Smooth muscle cell (in vitro differentiated cells): ENCODE measurements at regions not wholly inside any gene's neighbourhood (a gene's known extent, or its start where the extent isn't known, plus 50 kb on each side); places are given as distances from the start of the nearest gene placed in this dataset.

Source experiments
- DNase-seq: peaks from one replicate; lab custom pipeline; 2025; ENCODE audit not compliant: unreplicated experiment; lab: John Stamatoyannopoulos, UW
- H2AFZ ChIP-seq: fragments of 200-600 bp; sonication (generic); 2 replicates; pipeline ENCODE4 v1.6.0; 2016; ENCODE audit warnings: antibody characterized with exemption, low read depth, mild to moderate bottlenecking
- H3F3A ChIP-seq: fragments of 200-600 bp; sonication (generic); 2 replicates; pipeline ENCODE4 v1.6.0; 2017; ENCODE audit warnings: antibody characterized with exemption, low read depth
- H3K27ac ChIP-seq: fragments of 200-600 bp; sonication (generic); 2 replicates; pipeline ENCODE4 v1.5.1; 2016; ENCODE audit warnings: low read depth, mild to moderate bottlenecking
- H3K27me3 ChIP-seq: fragments of 200-600 bp; sonication (generic); 2 replicates; pipeline ENCODE4 v1.6.1; 2016; ENCODE audit warnings: low read depth, mild to moderate bottlenecking
- H3K36me3 ChIP-seq: fragments of 200-600 bp; sonication (generic); 2 replicates; pipeline ENCODE4 v1.5.1; 2016; ENCODE audit warnings: low read depth
- H3K4me1 ChIP-seq: fragments of 200-600 bp; sonication (generic); 2 replicates; pipeline ENCODE4 v1.5.1; 2016; ENCODE audit warnings: low read depth
- H3K4me2 ChIP-seq: fragments of 200-600 bp; sonication (generic); 2 replicates; pipeline ENCODE4 v1.6.0; 2016; ENCODE audit warnings: mild to moderate bottlenecking
- H3K4me3 ChIP-seq: fragments of 200-600 bp; sonication (generic); 2 replicates; pipeline ENCODE4 v1.5.1; 2016; ENCODE audit warnings: mild to moderate bottlenecking
- H3K79me2 ChIP-seq: fragments of 200-600 bp; sonication (generic); 2 replicates; pipeline ENCODE4 v1.6.0; 2016; ENCODE audit warnings: low read depth, mild to moderate bottlenecking
- H3K9ac ChIP-seq: fragments of 200-600 bp; sonication (generic); 2 replicates; pipeline ENCODE4 v1.6.0; 2016; ENCODE audit warnings: low read depth
- H3K9me3 ChIP-seq: fragments of 200-600 bp; sonication (generic); replicated peaks from 2 replicates; pipeline ENCODE4 v1.5.1; 2016; ENCODE audit warnings: low read depth
- H4K20me1 ChIP-seq: fragments of 200-600 bp; sonication (generic); 2 replicates; pipeline ENCODE4 v1.6.0; 2016; ENCODE audit warnings: low read depth
- CTCF ChIP-seq: fragments of 200-600 bp; sonication (generic); IDR thresholded peaks from 2 replicates; pipeline ENCODE4 v1.5.1; 2017; ENCODE audit warnings: borderline replicate concordance, mild to moderate bottlenecking, antibody characterized with exemption; ENCODE audit not compliant: insufficient read depth, poor library complexity, severe bottlenecking
- WGBS: methylation state at CpG from one replicate; pipeline ENCODE4 v1.1.7; 2016; ENCODE audit warnings: low lambda C conversion rate; 5-methylcytosine and 5-hydroxymethylcytosine counted together

- no peak overlapping the region for H3K4me2 ChIP-seq
- H3F3A ChIP-seq, result no peaks in the 10 kb centered on the region
- no peaks in the 10 kb centered on the region for H3K79me2 ChIP-seq
- H3K36me3 ChIP-seq, result no peaks in the 10 kb centered on the region
- H3K4me3 ChIP-seq, result no peak overlapping the region
- no peak for DNase-seq
- H3K9ac ChIP-seq, result no peak overlapping the region
- H3K9me3 ChIP-seq, result no peaks in the 10 kb centered on the region
- H3K27ac ChIP-seq, result no peak overlapping the region
- no peak overlapping the region for H2AFZ ChIP-seq
- no peaks in the 10 kb centered on the region for H4K20me1 ChIP-seq
- TF ChIP-seq CTCF, result no peak
- peaks cover 12% of the 10 kb centered on the region for H3K4me1 ChIP-seq
- H3K27me3 ChIP-seq, result no peaks in the 10 kb centered on the region
- WGBS, result 60% methylated on average over 1 of the region's 1 CpG
These were observed 378.1 kb downstream of the AACS start for GRCh38 chr12:125443341-125443740.

GRCh38 chr12:125451408-125451807 is 386.2 kb downstream of the AACS start:
- Histone ChIP-seq H3K36me3 (no peaks in the 10 kb centered on the region), H3K9me3 (no peaks in the 10 kb centered on the region), H4K20me1 (no peaks in the 10 kb centered on the region), H2AFZ (no peak overlapping the region), H3K9ac (no peak overlapping the region), H3K4me1 (peaks cover 15% of the 10 kb centered on the region), H3K4me2 (no peak overlapping the region), H3K27ac (no peak overlapping the region), H3K4me3 (no peak overlapping the region), H3F3A (no peaks in the 10 kb centered on the region), H3K79me2 (no peaks in the 10 kb centered on the region), H3K27me3 (no peaks in the 10 kb centered on the region)
- 80% methylated on average over 2 of the region's 2 CpGs for WGBS
- no peak for DNase-seq
- no peak for TF ChIP-seq CTCF

- no peak overlapping the region for H3K27ac ChIP-seq
- no peaks in the 10 kb centered on the region for H3F3A ChIP-seq
- peaks cover 15% of the 10 kb centered on the region for H3K4me1 ChIP-seq
- no peak overlapping the region for H3K4me3 ChIP-seq
- no peaks in the 10 kb centered on the region for H3K79me2 ChIP-seq
- no peak for TF ChIP-seq CTCF
- H3K27me3 ChIP-seq, result no peaks in the 10 kb centered on the region
- H4K20me1 ChIP-seq, result no peaks in the 10 kb centered on the region
- no peaks in the 10 kb centered on the region for H3K9me3 ChIP-seq
- 87% methylated on average over 4 of the region's 4 CpGs for WGBS
- H2AFZ ChIP-seq, result no peak overlapping the region
- H3K4me2 ChIP-seq, result no peak overlapping the region
- no peaks in the 10 kb centered on the region for H3K36me3 ChIP-seq
- no peak overlapping the region for H3K9ac ChIP-seq
- no peak for DNase-seq
These were observed 388.5 kb downstream of the AACS start for GRCh38 chr12:125453751-125454150.

- Histone ChIP-seq H2AFZ (no peak overlapping the region), H3K9ac (no peak overlapping the region), H3K9me3 (no peaks in the 10 kb centered on the region), H3K4me2 (no peak overlapping the region), H4K20me1 (no peaks in the 10 kb centered on the region), H3K27ac (no peak overlapping the region), H3K79me2 (no peaks in the 10 kb centered on the region), H3K36me3 (no peaks in the 10 kb centered on the region), H3K27me3 (no peaks in the 10 kb centered on the region), H3F3A (no peaks in the 10 kb centered on the region), H3K4me1 (peaks cover 15% of the 10 kb centered on the region), H3K4me3 (no peak overlapping the region)
- no peak for DNase-seq
- no peak for TF ChIP-seq CTCF
- 90% methylated on average over 3 of the region's 3 CpGs for WGBS
These were observed 389.1 kb downstream of the AACS start for GRCh38 chr12:125454291-125454690.
